ENCODE measurements at regions not wholly inside any gene's neighbourhood (a gene's known extent, or its start where the extent isn't known, plus 50 kb on each side); places are given as distances from the start of the nearest gene placed in this dataset.

DNA sequence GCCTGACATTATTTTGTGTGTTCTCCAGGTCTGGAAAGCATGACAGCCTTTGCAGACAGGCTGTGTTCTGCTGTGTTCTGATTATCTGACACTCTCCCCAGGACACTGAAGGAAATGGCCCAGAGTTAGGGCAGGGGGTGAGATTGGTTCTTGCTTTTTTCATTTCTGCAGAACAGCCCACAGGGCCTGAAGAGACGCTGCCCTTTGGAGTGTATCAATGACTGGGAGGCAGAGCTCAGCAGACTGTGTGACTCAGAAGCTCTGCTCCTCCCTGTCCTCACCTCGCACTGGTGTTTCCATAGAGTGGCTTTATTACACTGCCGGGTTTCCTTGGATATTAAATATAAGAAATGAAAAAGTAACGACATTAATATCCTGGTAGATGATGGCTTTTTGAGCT is 523.6 kb downstream of the NTRK3 start:
- in situ Hi-C loops (cut with HindIII; ENCODE audit: low sequenced_read_pairs), result no loop called here
- TF ChIP-seq, protein P1, sequence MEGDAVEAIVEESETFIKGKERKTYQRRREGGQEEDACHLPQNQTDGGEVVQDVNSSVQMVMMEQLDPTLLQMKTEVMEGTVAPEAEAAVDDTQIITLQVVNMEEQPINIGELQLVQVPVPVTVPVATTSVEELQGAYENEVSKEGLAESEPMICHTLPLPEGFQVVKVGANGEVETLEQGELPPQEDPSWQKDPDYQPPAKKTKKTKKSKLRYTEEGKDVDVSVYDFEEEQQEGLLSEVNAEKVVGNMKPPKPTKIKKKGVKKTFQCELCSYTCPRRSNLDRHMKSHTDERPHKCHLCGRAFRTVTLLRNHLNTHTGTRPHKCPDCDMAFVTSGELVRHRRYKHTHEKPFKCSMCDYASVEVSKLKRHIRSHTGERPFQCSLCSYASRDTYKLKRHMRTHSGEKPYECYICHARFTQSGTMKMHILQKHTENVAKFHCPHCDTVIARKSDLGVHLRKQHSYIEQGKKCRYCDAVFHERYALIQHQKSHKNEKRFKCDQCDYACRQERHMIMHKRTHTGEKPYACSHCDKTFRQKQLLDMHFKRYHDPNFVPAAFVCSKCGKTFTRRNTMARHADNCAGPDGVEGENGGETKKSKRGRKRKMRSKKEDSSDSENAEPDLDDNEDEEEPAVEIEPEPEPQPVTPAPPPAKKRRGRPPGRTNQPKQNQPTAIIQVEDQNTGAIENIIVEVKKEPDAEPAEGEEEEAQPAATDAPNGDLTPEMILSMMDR (IDR thresholded peaks at IDR 0.05; ENCODE audit: low read depth, low read length, missing control alignments), result no peak

DNA sequence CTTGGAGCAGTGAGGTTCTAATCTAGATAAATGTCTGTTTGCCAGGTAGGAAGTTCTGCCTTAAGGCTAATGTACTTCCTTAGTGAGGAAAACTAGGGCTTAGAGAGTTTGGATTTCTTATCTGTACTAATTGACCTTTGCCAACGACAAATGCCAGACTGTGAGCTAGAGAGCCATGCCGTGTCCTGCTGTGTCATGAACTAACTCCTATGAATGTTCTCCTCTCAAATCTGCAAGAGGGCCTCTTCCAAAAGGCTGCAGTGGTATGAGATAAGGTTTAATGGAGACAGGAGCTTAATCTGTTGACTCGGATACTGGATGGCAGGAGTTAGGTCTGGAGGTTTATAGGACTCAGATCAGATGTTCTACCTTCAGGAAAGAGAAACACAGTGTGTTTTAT is 524.9 kb downstream of the NTRK3 start:
- DNase-seq (ENCODE audit: low read depth), result no peak
- in situ Hi-C loops (cut with HindIII; ENCODE audit: low sequenced_read_pairs), result no loop called here

More for the DNA sequence above, 523.6 kb downstream of the NTRK3 start:
- no peak overlapping the region for H3K4me3 ChIP-seq (ENCODE audit: low read depth, low read length)
- DNase-seq (ENCODE audit: low read depth), result no peak

DNA sequence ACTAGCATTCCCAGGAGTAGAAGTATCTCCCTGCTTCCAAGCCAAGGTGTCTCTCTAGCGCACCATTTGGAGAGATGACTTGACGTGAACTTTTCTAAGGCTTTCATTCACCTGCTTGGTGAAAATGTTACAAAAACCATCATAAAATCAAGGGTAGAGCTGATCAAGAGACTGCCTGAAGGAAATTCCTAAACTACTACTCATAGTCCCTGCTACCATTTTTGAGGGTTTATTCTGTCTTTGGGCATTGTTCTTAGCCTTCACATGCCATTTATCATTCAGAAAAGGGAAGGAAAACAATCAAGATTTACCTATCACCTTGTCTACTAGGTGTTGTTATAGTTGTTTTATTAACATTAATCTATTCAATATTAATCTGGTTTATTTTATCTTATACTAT is 525.8 kb downstream of the NTRK3 start:
- no peak for DNase-seq (ENCODE audit: low read depth)
- in situ Hi-C loops (cut with HindIII; ENCODE audit: low sequenced_read_pairs), result no loop called here
- no peak overlapping the region for H3K4me3 ChIP-seq (ENCODE audit: low read depth, low read length)
- TF ChIP-seq, protein P1 (IDR thresholded peaks at IDR 0.05; ENCODE audit: low read depth, low read length, missing control alignments), result no peak

More for the DNA sequence above, 524.9 kb downstream of the NTRK3 start:
- H3K4me3 ChIP-seq (ENCODE audit: low read depth, low read length), result no peak overlapping the region
- TF ChIP-seq, protein P1 (IDR thresholded peaks at IDR 0.05; ENCODE audit: low read depth, low read length, missing control alignments), result no peak

DNA sequence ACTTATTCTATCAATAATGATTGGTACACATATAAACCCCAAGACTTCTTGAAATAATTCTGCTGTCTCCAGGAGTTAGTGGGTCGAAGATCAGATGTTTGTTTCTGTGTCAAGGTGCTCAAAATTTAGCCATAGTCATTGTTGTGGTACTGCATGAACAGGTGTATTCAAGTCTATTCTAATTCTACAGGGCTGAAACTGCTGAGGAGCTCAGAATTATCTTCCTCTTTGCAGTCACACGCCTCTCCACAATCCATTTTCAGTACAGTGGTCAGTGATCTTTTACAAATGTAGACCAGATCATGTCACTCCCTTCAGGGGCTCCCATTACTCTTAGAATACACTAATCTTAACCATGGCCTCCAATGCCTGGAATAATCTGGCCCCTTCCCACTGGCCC is 527.5 kb downstream of the NTRK3 start:
- no peak overlapping the region for H3K4me3 ChIP-seq (ENCODE audit: low read depth, low read length)
- DNase-seq (ENCODE audit: low read depth), result no peak
- TF ChIP-seq, protein P1 (IDR thresholded peaks at IDR 0.05; ENCODE audit: low read depth, low read length, missing control alignments), result no peak
- in situ Hi-C loops (cut with HindIII; ENCODE audit: low sequenced_read_pairs), result no loop called here

DNA sequence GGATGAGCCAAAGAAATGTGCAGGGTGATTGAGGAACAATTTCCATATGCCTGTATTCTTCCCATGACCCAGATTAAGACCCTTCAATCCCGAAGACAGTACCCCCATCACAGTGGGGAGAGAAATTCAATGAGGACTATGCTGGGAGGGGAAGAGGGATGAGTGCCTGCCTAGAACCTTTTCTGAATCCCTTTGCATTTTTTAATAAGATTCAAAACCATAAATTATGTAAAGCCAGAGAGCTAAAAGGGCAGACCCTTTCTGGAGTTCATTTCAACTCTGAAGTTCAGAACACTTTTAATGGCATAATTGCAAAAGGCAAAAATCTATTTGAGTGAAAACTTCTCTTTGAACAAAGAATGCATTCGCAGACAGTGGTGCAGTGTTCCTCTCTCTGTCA is 529.5 kb downstream of the NTRK3 start:
- TF ChIP-seq, protein P1 (IDR thresholded peaks at IDR 0.05; ENCODE audit: low read depth, low read length, missing control alignments), result no peak
- H3K4me3 ChIP-seq (ENCODE audit: low read depth, low read length), result no peak overlapping the region
- in situ Hi-C loops (cut with HindIII; ENCODE audit: low sequenced_read_pairs), result no loop called here
- no peak for DNase-seq (ENCODE audit: low read depth)

DNA sequence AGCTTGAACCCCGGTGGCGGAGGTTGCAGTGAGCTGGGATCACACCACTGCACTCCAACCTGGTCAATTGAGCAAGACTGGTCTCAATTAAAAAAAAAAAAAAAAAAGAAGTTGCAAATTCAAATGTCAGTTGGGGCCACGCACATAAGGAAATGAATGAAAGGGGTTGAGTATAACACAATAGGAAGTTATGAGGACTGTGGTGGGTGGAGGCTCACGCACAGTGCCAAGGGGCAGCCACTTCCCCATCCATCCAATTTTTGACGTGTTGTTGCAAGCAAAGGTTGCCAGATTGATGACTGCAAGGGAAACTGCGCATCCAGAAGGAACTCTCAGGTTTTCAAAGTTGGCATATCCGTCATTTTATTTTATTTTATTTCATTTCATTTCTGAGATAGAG is 532.2 kb downstream of the NTRK3 start:
- no peak overlapping the region for H3K4me3 ChIP-seq (ENCODE audit: low read depth, low read length)
- in situ Hi-C loops (cut with HindIII; ENCODE audit: low sequenced_read_pairs), result no loop called here
- TF ChIP-seq, protein P1 (IDR thresholded peaks at IDR 0.05; ENCODE audit: low read depth, low read length, missing control alignments), result no peak
- no peak for DNase-seq (ENCODE audit: low read depth)

Data from astrocyte of the cerebellum (primary cell).